Gastrocnemius medialis (tissue), 4 donors: ENCODE measurements at regions not wholly inside any gene's neighbourhood (a gene's known extent, or its start where the extent isn't known, plus 50 kb on each side); places are given as distances from the start of the nearest gene placed in this dataset.

Experiments used
- ATAC-seq, 2 donors: fragments of 150-250 bp; one replicate each; pipeline ENCODE4 v1.9.1; 2016
- DNase-seq, 2 donors: peaks; one replicate each; pipeline ENCODE4 v3.0.0-alpha.2; 2019
- H3K27ac ChIP-seq, 4 donors: fragments of 200-600 bp; sonication (generic); 1 replicate in 1 of 4; 2 replicates in 3 of 4; pipeline ENCODE4 v1.5.1; 2016 to 2018; ENCODE audit warnings: mild to moderate bottlenecking in 2 of 4, moderate library complexity in 1 of 4
- H3K27me3 ChIP-seq, 3 donors: fragments of 200-600 bp; sonication (generic) in 2 of 3; 1 replicate in 1 of 3; 2 replicates in 2 of 3; pipeline versions ENCODE4 v1.5.1 to v1.6.0; 2016 to 2019; ENCODE audit warnings: mild to moderate bottlenecking in 1 of 3, moderate library complexity in 1 of 3
- H3K36me3 ChIP-seq, 2 donors: fragments of 200-600 bp; sonication (generic) in 1 of 2; one replicate each; pipeline ENCODE4 v1.5.1; 2017 to 2018
- H3K4me1 ChIP-seq, 2 donors: fragments of 200-600 bp; sonication (generic) in 1 of 2; one replicate each; pipeline ENCODE4 v1.5.1; 2016 to 2017; ENCODE audit warnings: mild to moderate bottlenecking in 2 of 2
- H3K4me3 ChIP-seq, 4 donors: fragments of 200-600 bp; sonication (generic) in 3 of 4; 1 replicate in 1 of 4; 2 replicates in 3 of 4; pipeline ENCODE4 v1.5.1; 2016 to 2019; ENCODE audit warnings: mild to moderate bottlenecking in 2 of 4
- H3K9me3 ChIP-seq, 3 donors: fragments of 200-600 bp; sonication (generic) in 2 of 3; 1 replicate in 1 of 3; 2 replicates in 2 of 3; pipeline ENCODE4 v1.5.1; 2016 to 2019
- POLR2A ChIP-seq, 2 donors: fragments of 450-650 bp; IDR thresholded peaks; one replicate each; pipeline ENCODE4 v1.6.1; 2017; ENCODE audit warnings: antibody characterized with exemption in 2 of 2, mild to moderate bottlenecking in 2 of 2, moderate library complexity in 2 of 2
- in situ Hi-C, 4 donors: fragments of 200-750 bp; cut with MboI; loops; one replicate each; pipeline versions ENCODE4 v1.15.0 to v1.8.0; 2017; ENCODE audit warnings: low sequenced_read_pairs in 4 of 4
- intact Hi-C: fragments of 100-400 bp; cut with DNase I; formaldehyde crosslinking; loops from one replicate; pipeline ENCODE4 v1.15.1; 2023; ENCODE audit warnings: low total_unique reads
- TF ChIP-seq, protein P1 (sequence below), 5 experiments: fragments of 450-650 bp in 3 of 5; fragments of 200-600 bp in 2 of 5; sonication (generic) in 2 of 5; IDR thresholded peaks in 4 of 5; conservative IDR thresholded peaks in 1 of 5; 1 replicate in 4 of 5; 2 replicates in 1 of 5; pipeline ENCODE4 v1.5.1; 2016 to 2019; ENCODE audit warnings: antibody characterized with exemption in 5 of 5, mild to moderate bottlenecking in 3 of 5, moderate library complexity in 3 of 5

DNA sequence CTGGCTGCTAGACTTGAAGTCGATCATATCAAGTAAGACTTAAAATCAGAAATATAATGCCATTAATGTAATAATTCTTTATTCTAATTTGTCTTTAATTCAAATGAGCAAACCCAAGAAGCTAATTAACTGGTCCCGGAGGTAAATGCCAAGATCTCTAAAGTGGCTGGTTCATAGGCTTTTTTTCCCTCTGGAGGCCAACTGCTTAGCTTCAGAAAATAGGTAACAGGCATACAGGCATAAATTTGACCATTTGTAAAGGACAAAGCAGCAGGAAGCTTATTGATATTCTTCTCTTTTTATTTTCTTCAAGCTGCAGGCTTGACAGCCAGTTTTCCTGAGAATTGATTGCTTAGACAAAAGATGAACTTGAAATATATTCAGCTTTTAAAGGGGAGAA is 158.6 kb upstream of the RAP2B start:
- H3K4me1 ChIP-seq = no peaks in the 10 kb centered on the region
- TF ChIP-seq POLR2A (IDR thresholded peaks at IDR 0.05) = no peak
- TF ChIP-seq, protein P1, sequence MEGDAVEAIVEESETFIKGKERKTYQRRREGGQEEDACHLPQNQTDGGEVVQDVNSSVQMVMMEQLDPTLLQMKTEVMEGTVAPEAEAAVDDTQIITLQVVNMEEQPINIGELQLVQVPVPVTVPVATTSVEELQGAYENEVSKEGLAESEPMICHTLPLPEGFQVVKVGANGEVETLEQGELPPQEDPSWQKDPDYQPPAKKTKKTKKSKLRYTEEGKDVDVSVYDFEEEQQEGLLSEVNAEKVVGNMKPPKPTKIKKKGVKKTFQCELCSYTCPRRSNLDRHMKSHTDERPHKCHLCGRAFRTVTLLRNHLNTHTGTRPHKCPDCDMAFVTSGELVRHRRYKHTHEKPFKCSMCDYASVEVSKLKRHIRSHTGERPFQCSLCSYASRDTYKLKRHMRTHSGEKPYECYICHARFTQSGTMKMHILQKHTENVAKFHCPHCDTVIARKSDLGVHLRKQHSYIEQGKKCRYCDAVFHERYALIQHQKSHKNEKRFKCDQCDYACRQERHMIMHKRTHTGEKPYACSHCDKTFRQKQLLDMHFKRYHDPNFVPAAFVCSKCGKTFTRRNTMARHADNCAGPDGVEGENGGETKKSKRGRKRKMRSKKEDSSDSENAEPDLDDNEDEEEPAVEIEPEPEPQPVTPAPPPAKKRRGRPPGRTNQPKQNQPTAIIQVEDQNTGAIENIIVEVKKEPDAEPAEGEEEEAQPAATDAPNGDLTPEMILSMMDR (IDR thresholded peaks at IDR 0.05 in 4 of 5, conservative IDR thresholded peaks at IDR 0.05 in 1 of 5) = no peak
- H3K27me3 ChIP-seq = no peaks in the 10 kb centered on the region
- in situ Hi-C loops = no loop called here
- DNase-seq (no peak), ATAC-seq (no peak)
- intact Hi-C loops = no loop called here
- no peaks in the 10 kb centered on the region for H3K9me3 ChIP-seq
- H3K4me3 ChIP-seq = no peak overlapping the region
- no peak overlapping the region for H3K27ac ChIP-seq
- no peaks in the 10 kb centered on the region for H3K36me3 ChIP-seq

DNA sequence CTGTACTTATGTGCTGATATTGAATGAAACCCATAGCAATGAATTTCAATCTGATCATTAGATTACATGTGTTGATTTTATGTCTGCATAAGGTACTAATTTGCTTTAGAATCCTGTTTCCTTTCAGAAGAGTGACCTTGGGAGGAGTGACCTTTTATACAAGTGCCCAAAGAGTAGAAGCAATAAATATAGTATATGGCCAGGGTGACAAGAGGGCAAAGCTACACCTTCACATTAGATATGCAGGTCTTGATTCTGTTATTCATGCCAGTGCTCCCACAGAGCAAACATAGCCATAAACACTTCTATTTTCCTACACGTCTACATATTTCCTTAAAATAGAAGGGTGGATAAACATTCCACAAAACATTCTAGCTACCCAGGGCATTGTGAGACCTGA is 158.2 kb upstream of the RAP2B start:
- Histone ChIP-seq H3K4me3 (no peak overlapping the region), H3K27ac (no peak overlapping the region), H3K9me3 (no peaks in the 10 kb centered on the region), H3K36me3 (no peaks in the 10 kb centered on the region), H3K27me3 (no peaks in the 10 kb centered on the region), H3K4me1 (no peaks in the 10 kb centered on the region)
- DNase-seq = no peak
- intact Hi-C loops = no loop called here
- in situ Hi-C loops = no loop called here
- no peak for ATAC-seq
- no peak for TF ChIP-seq POLR2A (IDR thresholded peaks at IDR 0.05)
- TF ChIP-seq, protein P1 (IDR thresholded peaks at IDR 0.05 in 4 of 5, conservative IDR thresholded peaks at IDR 0.05 in 1 of 5) = no peak

DNA sequence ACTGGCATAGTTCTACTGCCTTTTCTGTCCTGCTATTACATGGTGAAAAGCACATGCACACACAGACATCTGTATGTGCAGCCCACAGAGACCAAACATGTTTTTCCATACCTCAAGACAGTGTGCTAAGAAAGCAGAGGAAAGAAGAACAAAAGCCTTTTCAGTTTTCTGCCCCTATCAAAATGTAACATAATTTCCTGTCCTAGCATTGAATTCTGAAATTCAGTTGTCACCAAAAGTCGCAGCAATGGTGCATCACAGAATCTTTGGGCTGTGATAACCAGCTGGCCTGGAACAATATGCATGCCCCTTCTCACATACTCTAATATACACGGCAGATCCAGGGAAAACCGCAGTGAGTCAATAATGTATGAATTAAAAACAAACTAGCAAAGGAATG is 153.8 kb upstream of the RAP2B start:
- TF ChIP-seq POLR2A (IDR thresholded peaks at IDR 0.05) = no peak
- TF ChIP-seq, protein P1 (IDR thresholded peaks at IDR 0.05 in 4 of 5, conservative IDR thresholded peaks at IDR 0.05 in 1 of 5) = no peak
- Histone ChIP-seq H3K27ac (no peak overlapping the region), H3K36me3 (no peaks in the 10 kb centered on the region), H3K4me3 (no peak overlapping the region), H3K9me3 (no peaks in the 10 kb centered on the region), H3K27me3 (no peaks in the 10 kb centered on the region), H3K4me1 (no peaks in the 10 kb centered on the region)
- intact Hi-C loops = no loop called here
- in situ Hi-C loops = no loop called here
- ATAC-seq = no peak
- no peak for DNase-seq

DNA sequence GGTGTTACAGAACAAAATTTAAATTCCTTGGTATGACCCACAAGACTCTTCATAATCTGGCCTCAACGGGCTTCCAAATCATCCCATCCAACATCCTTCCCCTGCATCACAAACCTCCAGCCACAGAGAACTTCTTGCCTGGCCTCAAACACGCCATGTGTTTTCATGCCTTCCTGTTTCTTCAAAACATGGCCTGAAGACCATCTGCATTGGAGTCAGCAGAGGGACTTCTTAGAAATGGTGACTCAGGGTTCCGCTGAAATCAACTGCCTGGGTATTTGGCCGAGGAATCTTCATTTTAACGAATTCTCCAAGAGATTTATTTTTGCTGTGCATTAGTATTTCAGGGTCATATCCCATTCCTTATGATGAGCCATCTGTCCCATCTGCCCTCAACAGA is 138.1 kb upstream of the RAP2B start:
- no peaks in the 10 kb centered on the region for H3K4me1 ChIP-seq
- TF ChIP-seq, protein P1 (IDR thresholded peaks at IDR 0.05 in 4 of 5, conservative IDR thresholded peaks at IDR 0.05 in 1 of 5) = no peak
- TF ChIP-seq POLR2A (IDR thresholded peaks at IDR 0.05) = no peak
- ATAC-seq (no peak), DNase-seq (no peak)
- H3K27ac ChIP-seq = no peak overlapping the region
- no peaks in the 10 kb centered on the region for H3K9me3 ChIP-seq
- intact Hi-C loops (no loop called here), in situ Hi-C loops (no loop called here)
- no peaks in the 10 kb centered on the region for H3K36me3 ChIP-seq
- H3K4me3 ChIP-seq = no peak overlapping the region
- H3K27me3 ChIP-seq = no peaks in the 10 kb centered on the region

DNA sequence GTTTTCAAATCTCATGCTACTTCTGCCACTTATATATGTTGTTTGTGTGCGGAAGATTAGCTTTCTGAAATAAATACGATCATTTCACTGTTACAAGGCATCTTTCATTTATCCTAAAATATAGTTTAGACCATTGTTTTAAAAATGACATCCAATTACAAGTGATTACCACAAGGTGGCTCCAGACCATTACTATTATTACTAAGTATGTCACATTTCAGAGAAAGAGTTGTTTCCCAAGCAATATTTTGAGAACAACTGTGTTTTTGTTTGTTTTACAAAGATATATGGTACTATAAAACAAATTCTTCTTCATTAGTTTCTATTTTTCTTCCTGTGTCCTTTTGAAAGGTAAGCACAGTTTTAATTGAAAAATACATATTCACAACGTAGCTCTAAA is 136.0 kb upstream of the RAP2B start:
- intact Hi-C loops = loop anchor here (5.0 kb wide), 1 partner anchor 741 kb away; no protein-coding TSS in a partner anchor
- Histone ChIP-seq H3K4me1 (no peaks in the 10 kb centered on the region), H3K4me3 (no peak overlapping the region), H3K27me3 (no peaks in the 10 kb centered on the region), H3K27ac (no peak overlapping the region), H3K36me3 (no peaks in the 10 kb centered on the region), H3K9me3 (no peaks in the 10 kb centered on the region)
- DNase-seq (no peak), ATAC-seq (no peak)
- TF ChIP-seq, protein P1 (IDR thresholded peaks at IDR 0.05 in 4 of 5, conservative IDR thresholded peaks at IDR 0.05 in 1 of 5) = peak in 4 of 5 experiments; percentile 33 to 54 (median 34)
- TF ChIP-seq POLR2A (IDR thresholded peaks at IDR 0.05) = no peak
- in situ Hi-C loops = loop anchor here in 3 of 4 donors (25.0 kb wide), 3 partner anchors 561 to 1236 kb away; no protein-coding TSS in a partner anchor
